GM12865 (cell line): ENCODE measurements at regions not wholly inside any gene's neighbourhood (a gene's known extent, or its start where the extent isn't known, plus 50 kb on each side); places are given as distances from the start of the nearest gene placed in this dataset.
"Not testable (repeated sequence)": the region's sequence is repeated elsewhere in the genome, so short reads cannot be mapped to it uniquely, and the experiment has no call there.

Experiments used
- DNase-seq: peaks from one replicate; pipeline ENCODE4 v3.0.0; 2010; ENCODE audit warnings: low read depth
- H3K4me3 ChIP-seq: 2 replicates; pipeline ENCODE4 v1.5.1; 2011; ENCODE audit warnings: mild to moderate bottlenecking, low read depth, low read length, control low read depth
- TF ChIP-seq, protein P1 (sequence below): IDR thresholded peaks from 2 replicates; pipeline ENCODE4 v1.5.1; 2011; ENCODE audit warnings: low read length, control low read depth, low read depth, inconsistent platforms; ENCODE audit not compliant: insufficient read depth; ENCODE audit errors: missing control alignments

DNA sequence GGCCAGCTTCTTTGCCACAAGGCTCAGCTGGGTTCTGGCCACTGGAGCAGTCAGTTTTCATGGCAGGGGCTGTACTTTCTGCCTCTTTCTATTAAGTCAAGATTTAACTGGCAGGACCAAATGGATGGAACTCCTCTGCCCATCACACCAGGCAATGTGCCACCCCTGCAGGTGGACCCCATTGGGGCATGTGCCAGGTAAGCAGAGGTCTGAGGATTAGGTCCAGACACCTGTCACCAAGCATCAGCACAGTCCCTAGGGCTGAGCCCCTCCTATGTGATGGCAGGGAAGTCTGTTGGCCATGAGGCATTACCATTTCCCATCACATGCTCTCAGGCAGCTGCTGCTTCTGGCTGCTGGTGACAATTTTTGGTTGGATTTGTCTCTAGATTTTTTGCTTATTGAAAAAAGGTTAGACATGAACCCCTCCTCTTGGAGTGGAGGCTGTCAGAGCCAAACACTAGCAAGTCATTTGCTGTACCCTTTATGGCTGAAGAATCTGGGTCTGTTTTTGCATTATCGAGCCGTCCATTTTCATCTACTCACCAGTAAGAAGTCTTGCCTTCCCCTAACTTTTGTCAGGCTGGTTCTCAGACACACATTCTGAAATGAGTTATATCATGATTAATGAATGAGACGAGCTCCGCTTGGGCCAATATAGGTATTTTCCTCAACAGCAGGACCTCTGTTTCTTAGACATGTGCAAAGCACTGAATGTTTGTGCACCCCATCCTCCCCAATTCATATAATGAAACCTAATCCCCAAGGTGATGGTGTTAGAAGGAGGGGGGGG lies 328.0 kb downstream of the TSN start:
- no peak overlapping the region for H3K4me3 ChIP-seq
- no peak for DNase-seq
- TF ChIP-seq, protein P1, sequence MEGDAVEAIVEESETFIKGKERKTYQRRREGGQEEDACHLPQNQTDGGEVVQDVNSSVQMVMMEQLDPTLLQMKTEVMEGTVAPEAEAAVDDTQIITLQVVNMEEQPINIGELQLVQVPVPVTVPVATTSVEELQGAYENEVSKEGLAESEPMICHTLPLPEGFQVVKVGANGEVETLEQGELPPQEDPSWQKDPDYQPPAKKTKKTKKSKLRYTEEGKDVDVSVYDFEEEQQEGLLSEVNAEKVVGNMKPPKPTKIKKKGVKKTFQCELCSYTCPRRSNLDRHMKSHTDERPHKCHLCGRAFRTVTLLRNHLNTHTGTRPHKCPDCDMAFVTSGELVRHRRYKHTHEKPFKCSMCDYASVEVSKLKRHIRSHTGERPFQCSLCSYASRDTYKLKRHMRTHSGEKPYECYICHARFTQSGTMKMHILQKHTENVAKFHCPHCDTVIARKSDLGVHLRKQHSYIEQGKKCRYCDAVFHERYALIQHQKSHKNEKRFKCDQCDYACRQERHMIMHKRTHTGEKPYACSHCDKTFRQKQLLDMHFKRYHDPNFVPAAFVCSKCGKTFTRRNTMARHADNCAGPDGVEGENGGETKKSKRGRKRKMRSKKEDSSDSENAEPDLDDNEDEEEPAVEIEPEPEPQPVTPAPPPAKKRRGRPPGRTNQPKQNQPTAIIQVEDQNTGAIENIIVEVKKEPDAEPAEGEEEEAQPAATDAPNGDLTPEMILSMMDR: no peak

DNA sequence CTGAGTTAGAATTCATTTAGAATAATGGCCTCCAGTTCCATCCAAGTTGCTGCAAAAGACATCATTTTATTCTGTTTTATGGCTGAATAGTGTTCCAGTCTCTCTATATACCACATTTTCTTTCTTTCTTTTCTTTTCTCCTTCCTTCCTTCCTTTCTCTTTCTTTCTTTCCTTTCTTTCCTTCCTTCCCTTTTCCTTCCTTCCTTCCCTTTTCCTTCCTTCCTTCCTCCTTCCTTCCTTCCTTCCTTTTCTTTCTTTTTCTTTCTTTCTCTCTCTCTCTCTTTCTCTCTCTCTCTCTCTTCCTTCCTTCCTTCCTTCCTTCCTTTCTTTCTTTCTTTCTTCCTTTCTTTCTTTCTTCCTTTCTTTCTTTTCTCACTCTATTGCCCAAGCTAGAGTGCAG lies 330.2 kb downstream of the TSN start:
- H3K4me3 ChIP-seq, DNase-seq: not testable (repeated sequence)

DNA sequence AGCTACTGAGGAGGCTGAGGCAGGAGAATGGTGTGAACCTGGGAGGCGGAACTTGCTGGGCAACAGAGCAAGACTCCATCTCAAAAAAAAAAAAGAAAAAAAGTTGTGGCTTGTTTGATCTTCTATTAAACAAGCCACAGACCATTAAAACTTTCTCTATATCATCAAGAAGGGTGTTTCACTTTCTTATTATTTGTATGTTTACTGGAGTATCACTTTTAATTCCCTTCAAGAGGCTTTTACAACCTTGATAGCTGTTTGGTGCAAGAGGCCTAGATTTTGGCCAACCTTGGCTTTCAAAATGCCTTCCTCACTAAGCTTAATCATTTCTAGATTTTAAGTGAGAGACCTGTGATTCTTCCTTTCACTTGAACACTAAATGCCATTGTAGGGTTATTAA lies 339.1 kb downstream of the TSN start:
- DNase-seq: peak; percentile 4
- no peak overlapping the region for H3K4me3 ChIP-seq
- TF ChIP-seq, protein P1: no peak

DNA sequence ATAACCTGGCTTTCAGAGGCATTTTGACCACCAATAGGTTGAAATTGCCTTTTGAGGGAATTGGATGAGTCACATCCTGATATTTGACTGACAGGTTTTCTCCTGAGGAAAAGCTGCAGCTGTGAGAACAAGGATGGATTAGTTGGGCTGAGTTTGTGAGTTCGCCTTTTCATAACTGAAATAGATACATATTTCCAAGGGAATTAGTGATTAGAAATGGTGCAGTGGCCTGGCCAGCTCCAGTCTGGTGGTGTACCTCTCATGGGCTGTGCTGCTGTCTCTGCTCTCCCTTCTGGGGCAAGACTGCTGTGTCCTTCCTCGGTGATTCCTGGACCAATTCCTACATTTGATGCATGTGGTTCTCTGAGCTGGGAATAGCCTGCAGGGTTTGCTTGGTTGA lies 341.3 kb downstream of the TSN start:
- no peak for DNase-seq
- TF ChIP-seq, protein P1: no peak
- no peak overlapping the region for H3K4me3 ChIP-seq

GRCh38 chr2:122098306-122098705 lies 342.9 kb downstream of the TSN start:
- TF ChIP-seq, protein P1: no peak
- no peak overlapping the region for H3K4me3 ChIP-seq

GRCh38 chr2:122100346-122100745 lies 344.9 kb downstream of the TSN start:
- TF ChIP-seq, protein P1: no peak

More at GRCh38 chr2:122098306-122098705, 342.9 kb downstream of the TSN start:
- no peak for DNase-seq

GRCh38 chr2:122100756-122101155 lies 345.3 kb downstream of the TSN start:
- TF ChIP-seq, protein P1: no peak
- DNase-seq: no peak
- no peak overlapping the region for H3K4me3 ChIP-seq

More at GRCh38 chr2:122100346-122100745, 344.9 kb downstream of the TSN start:
- DNase-seq: no peak
- H3K4me3 ChIP-seq: no peak overlapping the region
